SK-N-SH (cell line): ENCODE measurements at regions not wholly inside any gene's neighbourhood (a gene's known extent, or its start where the extent isn't known, plus 50 kb on each side); places are given as distances from the start of the nearest gene placed in this dataset.

Source experiments
- CTCF ChIA-PET: fragments of 300-600, 350-600 bp; formaldehyde crosslinking; extraction: SDS; loops from one replicate; lab custom pipeline; 2021; lab: Yijun Ruan, JAX
- POLR2A ChIA-PET: fragments of 350-600 bp; sonication (Branson Sonifier 250); formaldehyde crosslinking; extraction: SDS; loops from one replicate; lab custom pipeline; 2020; ENCODE audit warnings: antibody characterized with exemption, inconsistent platforms; lab: Yijun Ruan, JAX
- DNase-seq: peaks from one replicate; pipeline ENCODE4 v3.0.0; 2012
- H2AFZ ChIP-seq: fragments of 200-600 bp; sonication (generic); 2 replicates; pipeline ENCODE4 v1.8.1; 2016; ENCODE audit warnings: antibody characterized with exemption, mild to moderate bottlenecking, low read depth
- H3F3A ChIP-seq: fragments of 200-600 bp; sonication (generic); replicated peaks from 2 replicates; pipeline ENCODE3; 2016; ENCODE audit warnings: antibody characterized with exemption, mild to moderate bottlenecking; ENCODE audit not compliant: insufficient read depth
- H3K27ac ChIP-seq, 2 experiments: fragments of 200-500 bp in 1 of 2; fragments of 200-600 bp in 1 of 2; sonication (Bioruptor generic) in 1 of 2; sonication (generic), shearing (Covaris generic) in 1 of 2; 2 replicates each; pipeline versions ENCODE4 v1.5.1 to v1.6.1; 2014 to 2016; ENCODE audit warnings: low read depth in 2 of 2, inconsistent platforms in 1 of 2, low read length in 1 of 2, mild to moderate bottlenecking in 1 of 2, mixed read lengths in 1 of 2
- H3K27me3 ChIP-seq: fragments of 200-600 bp; sonication (generic), shearing (Covaris generic); 2 replicates; pipeline ENCODE4 v1.6.1; 2016; ENCODE audit warnings: mixed run types; ENCODE audit not compliant: insufficient read depth
- H3K36me3 ChIP-seq, 2 experiments: fragments of 200-500 bp in 1 of 2; fragments of 200-600 bp in 1 of 2; sonication (Bioruptor generic) in 1 of 2; sonication (generic) in 1 of 2; replicated peaks in 1 of 2; 2 replicates each; pipeline versions ENCODE3 to v1.5.1; 2014 to 2016; ENCODE audit warnings: low read length in 1 of 2, mild to moderate bottlenecking in 1 of 2; ENCODE audit not compliant: insufficient read depth in 2 of 2, control insufficient read depth in 1 of 2
- H3K4me1 ChIP-seq, 2 experiments: fragments of 200-500 bp in 1 of 2; fragments of 200-600 bp in 1 of 2; sonication (Bioruptor generic) in 1 of 2; sonication (generic), shearing (Covaris generic) in 1 of 2; 2 replicates each; pipeline versions ENCODE4 v1.5.1 to v1.6.1; 2014 to 2016; ENCODE audit warnings: low read depth in 1 of 2, low read length in 1 of 2, mixed run types in 1 of 2; ENCODE audit not compliant: insufficient read depth in 2 of 2, control insufficient read depth in 1 of 2
- H3K4me2 ChIP-seq: fragments of 200-600 bp; sonication (generic), shearing (Covaris generic); 2 replicates; pipeline ENCODE4 v1.6.1; 2017; ENCODE audit warnings: mixed run types
- H3K4me3 ChIP-seq, 2 experiments: fragments of 200-500 bp in 1 of 2; fragments of 200-600 bp in 1 of 2; sonication (Bioruptor generic) in 1 of 2; sonication (generic), shearing (Covaris generic) in 1 of 2; 2 replicates each; pipeline versions ENCODE4 v1.5.1 to v1.8.1; 2014 to 2016; ENCODE audit warnings: low read depth in 2 of 2, inconsistent platforms in 1 of 2, low read length in 1 of 2, mild to moderate bottlenecking in 1 of 2, mixed read lengths in 1 of 2, moderate library complexity in 1 of 2
- H3K79me2 ChIP-seq: fragments of 200-600 bp; sonication (generic); 2 replicates; pipeline ENCODE4 v1.8.1; 2017; ENCODE audit warnings: mild to moderate bottlenecking; ENCODE audit not compliant: insufficient read depth
- H3K9ac ChIP-seq: fragments of 200-600 bp; sonication (generic); 2 replicates; pipeline ENCODE4 v1.6.1; 2017; ENCODE audit warnings: mixed run types
- H3K9me2 ChIP-seq: fragments of 200-600 bp; sonication (generic); 2 replicates; pipeline ENCODE4 v1.6.1; 2017; ENCODE audit warnings: mixed run types
- H3K9me3 ChIP-seq: fragments of 200-600 bp; sonication (generic); 2 replicates; pipeline ENCODE4 v1.6.1; 2017; ENCODE audit warnings: mixed run types, mild to moderate bottlenecking, moderate library complexity
- H4K20me1 ChIP-seq: fragments of 200-600 bp; sonication (generic); 2 replicates; pipeline ENCODE4 v1.6.1; 2017; ENCODE audit warnings: mild to moderate bottlenecking, mixed run types; ENCODE audit not compliant: insufficient read depth
- CHD2 ChIP-seq: fragments of 150-350 bp; IDR thresholded peaks from 2 replicates; pipeline ENCODE4 v1.6.1; 2018; ENCODE audit warnings: low read length; ENCODE audit not compliant: partially characterized antibody
- ELF1 ChIP-seq: IDR thresholded peaks from 2 replicates; pipeline ENCODE4 v1.4.0; 2012
- EZH2phosphoT487 ChIP-seq: fragments of 200-600 bp; sonication (generic); IDR thresholded peaks from 2 replicates; pipeline ENCODE4 v1.6.1; 2017; ENCODE audit warnings: low read depth, mixed run types, mild to moderate bottlenecking, antibody characterized with exemption, moderate library complexity, borderline replicate concordance
- FOXJ3 ChIP-seq: sonication (generic); formaldehyde crosslinking; IDR thresholded peaks from 2 replicates; pipeline ENCODE4 v1.5.1; 2020; ENCODE audit warnings: mild to moderate bottlenecking, missing genetic modification reagents
- FOXM1 ChIP-seq: IDR thresholded peaks from 2 replicates; pipeline ENCODE4 v1.4.0; 2012; ENCODE audit warnings: low read depth, mild to moderate bottlenecking
- GATA2 ChIP-seq: sonication (generic); formaldehyde crosslinking; IDR thresholded peaks from 2 replicates; pipeline ENCODE4 v1.5.0; 2020; ENCODE audit warnings: mild to moderate bottlenecking, missing genetic modification reagents
- JUND ChIP-seq: IDR thresholded peaks from 2 replicates; pipeline ENCODE4 v1.4.0; 2012
- MEF2A ChIP-seq: IDR thresholded peaks from 2 replicates; pipeline ENCODE4 v1.4.0; 2012; ENCODE audit warnings: low read depth, borderline replicate concordance
- MXI1 ChIP-seq: IDR thresholded peaks from 2 replicates; pipeline ENCODE4 v1.6.1; 2012; ENCODE audit warnings: mild to moderate bottlenecking, low read depth, low read length, improper control_type of control experiment
- NRF1 ChIP-seq: IDR thresholded peaks from 2 replicates; pipeline ENCODE4 v1.6.1; 2012; ENCODE audit warnings: low read depth, mild to moderate bottlenecking, low read length
- RFX5 ChIP-seq: IDR thresholded peaks from 2 replicates; pipeline ENCODE4 v1.6.1; 2012; ENCODE audit warnings: mild to moderate bottlenecking, improper control_type of control experiment, low read length
- SIN3A ChIP-seq: IDR thresholded peaks from 2 replicates; pipeline ENCODE4 v1.6.1; 2012; ENCODE audit warnings: low read depth, mild to moderate bottlenecking, low read length, moderate library complexity, borderline replicate concordance
- TAF1 ChIP-seq: IDR thresholded peaks from 2 replicates; pipeline ENCODE4 v1.6.1; 2012; ENCODE audit warnings: low read depth, mild to moderate bottlenecking, low read length, moderate library complexity, borderline replicate concordance
- YY1 ChIP-seq: IDR thresholded peaks from 2 replicates; pipeline ENCODE4 v1.4.0; 2012; ENCODE audit warnings: low read depth, mild to moderate bottlenecking
- WGBS: methylation state at CpG from one replicate; pipeline ENCODE4 v1.1.6; 2017; ENCODE audit warnings: low lambda C conversion rate; 5-methylcytosine and 5-hydroxymethylcytosine counted together
- TF ChIP-seq, protein P1 (sequence below): IDR thresholded peaks from 2 replicates; pipeline ENCODE4 v1.4.0; 2012; ENCODE audit warnings: low read depth, borderline replicate concordance
- TF ChIP-seq, protein P2 (sequence below): IDR thresholded peaks from 2 replicates; pipeline ENCODE4 v1.6.1; 2012; ENCODE audit warnings: mild to moderate bottlenecking, low read depth, low read length, moderate library complexity

DNA sequence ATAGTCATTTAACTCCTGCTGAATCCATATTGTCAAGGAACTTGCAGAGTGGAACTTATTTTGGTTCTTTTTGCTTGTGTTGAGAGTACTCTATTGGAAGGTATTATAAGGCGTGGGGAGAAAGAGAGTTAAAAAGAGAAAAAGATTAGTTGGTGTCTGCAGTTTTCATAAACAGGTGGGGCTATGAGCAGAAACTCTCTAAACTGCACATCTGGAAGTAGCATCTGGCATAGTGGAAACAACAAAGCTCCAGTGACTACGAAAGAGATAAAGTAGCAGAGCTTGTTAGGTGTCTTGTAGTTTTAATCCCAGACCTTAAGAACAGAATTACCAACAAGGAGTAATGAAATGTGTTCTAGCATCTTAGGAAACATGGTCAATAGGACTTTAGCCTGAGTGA, 148.8 kb upstream of the SGO1 start:
- no peak overlapping the region for H3K4me2 ChIP-seq
- no peaks in the 10 kb centered on the region for H3K9me3 ChIP-seq
- ChIA-PET CTCF (interaction anchor here (1.2 kb wide), 1 partner anchor 1782 kb away, joined by 3 read pairs; no protein-coding TSS in a partner anchor), POLR2A (no interaction called here)
- no peaks in the 10 kb centered on the region for H4K20me1 ChIP-seq
- H3K4me1 ChIP-seq = no peaks in the 10 kb centered on the region
- H3K27me3 ChIP-seq = no peaks in the 10 kb centered on the region
- H3K36me3 ChIP-seq = no peaks in the 10 kb centered on the region
- H3K9me2 ChIP-seq = no peaks in the 10 kb centered on the region
- H2AFZ ChIP-seq = no peak overlapping the region
- H3K27ac ChIP-seq = no peak overlapping the region
- 33% methylated on average over 2 of the region's 2 CpGs for WGBS
- H3K9ac ChIP-seq = no peak overlapping the region
- no peak for DNase-seq
- no peak overlapping the region for H3K4me3 ChIP-seq
- TF ChIP-seq SIN3A (no peak), FOXM1 (no peak), RFX5 (no peak), GATA2 (CRISPR knock-in tag) (no peak), EZH2phosphoT487 (no peak), ELF1 (no peak), MEF2A (no peak), YY1 (no peak), NRF1 (no peak), MXI1 (no peak), TAF1 (no peak), JUND (no peak), CHD2 (no peak), FOXJ3 (CRISPR knock-in tag) (no peak)
- TF ChIP-seq, protein P1, sequence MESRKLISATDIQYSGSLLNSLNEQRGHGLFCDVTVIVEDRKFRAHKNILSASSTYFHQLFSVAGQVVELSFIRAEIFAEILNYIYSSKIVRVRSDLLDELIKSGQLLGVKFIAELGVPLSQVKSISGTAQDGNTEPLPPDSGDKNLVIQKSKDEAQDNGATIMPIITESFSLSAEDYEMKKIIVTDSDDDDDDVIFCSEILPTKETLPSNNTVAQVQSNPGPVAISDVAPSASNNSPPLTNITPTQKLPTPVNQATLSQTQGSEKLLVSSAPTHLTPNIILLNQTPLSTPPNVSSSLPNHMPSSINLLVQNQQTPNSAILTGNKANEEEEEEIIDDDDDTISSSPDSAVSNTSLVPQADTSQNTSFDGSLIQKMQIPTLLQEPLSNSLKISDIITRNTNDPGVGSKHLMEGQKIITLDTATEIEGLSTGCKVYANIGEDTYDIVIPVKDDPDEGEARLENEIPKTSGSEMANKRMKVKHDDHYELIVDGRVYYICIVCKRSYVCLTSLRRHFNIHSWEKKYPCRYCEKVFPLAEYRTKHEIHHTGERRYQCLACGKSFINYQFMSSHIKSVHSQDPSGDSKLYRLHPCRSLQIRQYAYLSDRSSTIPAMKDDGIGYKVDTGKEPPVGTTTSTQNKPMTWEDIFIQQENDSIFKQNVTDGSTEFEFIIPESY = no peak
- TF ChIP-seq, protein P2, sequence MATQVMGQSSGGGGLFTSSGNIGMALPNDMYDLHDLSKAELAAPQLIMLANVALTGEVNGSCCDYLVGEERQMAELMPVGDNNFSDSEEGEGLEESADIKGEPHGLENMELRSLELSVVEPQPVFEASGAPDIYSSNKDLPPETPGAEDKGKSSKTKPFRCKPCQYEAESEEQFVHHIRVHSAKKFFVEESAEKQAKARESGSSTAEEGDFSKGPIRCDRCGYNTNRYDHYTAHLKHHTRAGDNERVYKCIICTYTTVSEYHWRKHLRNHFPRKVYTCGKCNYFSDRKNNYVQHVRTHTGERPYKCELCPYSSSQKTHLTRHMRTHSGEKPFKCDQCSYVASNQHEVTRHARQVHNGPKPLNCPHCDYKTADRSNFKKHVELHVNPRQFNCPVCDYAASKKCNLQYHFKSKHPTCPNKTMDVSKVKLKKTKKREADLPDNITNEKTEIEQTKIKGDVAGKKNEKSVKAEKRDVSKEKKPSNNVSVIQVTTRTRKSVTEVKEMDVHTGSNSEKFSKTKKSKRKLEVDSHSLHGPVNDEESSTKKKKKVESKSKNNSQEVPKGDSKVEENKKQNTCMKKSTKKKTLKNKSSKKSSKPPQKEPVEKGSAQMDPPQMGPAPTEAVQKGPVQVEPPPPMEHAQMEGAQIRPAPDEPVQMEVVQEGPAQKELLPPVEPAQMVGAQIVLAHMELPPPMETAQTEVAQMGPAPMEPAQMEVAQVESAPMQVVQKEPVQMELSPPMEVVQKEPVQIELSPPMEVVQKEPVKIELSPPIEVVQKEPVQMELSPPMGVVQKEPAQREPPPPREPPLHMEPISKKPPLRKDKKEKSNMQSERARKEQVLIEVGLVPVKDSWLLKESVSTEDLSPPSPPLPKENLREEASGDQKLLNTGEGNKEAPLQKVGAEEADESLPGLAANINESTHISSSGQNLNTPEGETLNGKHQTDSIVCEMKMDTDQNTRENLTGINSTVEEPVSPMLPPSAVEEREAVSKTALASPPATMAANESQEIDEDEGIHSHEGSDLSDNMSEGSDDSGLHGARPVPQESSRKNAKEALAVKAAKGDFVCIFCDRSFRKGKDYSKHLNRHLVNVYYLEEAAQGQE = no peak
- H3K79me2 ChIP-seq = no peaks in the 10 kb centered on the region
- no peaks in the 10 kb centered on the region for H3F3A ChIP-seq
